ENCODE measurements at regions not wholly inside any gene's neighbourhood (a gene's known extent, or its start where the extent isn't known, plus 50 kb on each side); places are given as distances from the start of the nearest gene placed in this dataset.
A peak's percentile ranks its signal among the peaks of the same experiment; 100 is the strongest.
"Not testable (repeated sequence)": the region's sequence is repeated elsewhere in the genome, so short reads cannot be mapped to it uniquely, and the experiment has no call there.

DNA sequence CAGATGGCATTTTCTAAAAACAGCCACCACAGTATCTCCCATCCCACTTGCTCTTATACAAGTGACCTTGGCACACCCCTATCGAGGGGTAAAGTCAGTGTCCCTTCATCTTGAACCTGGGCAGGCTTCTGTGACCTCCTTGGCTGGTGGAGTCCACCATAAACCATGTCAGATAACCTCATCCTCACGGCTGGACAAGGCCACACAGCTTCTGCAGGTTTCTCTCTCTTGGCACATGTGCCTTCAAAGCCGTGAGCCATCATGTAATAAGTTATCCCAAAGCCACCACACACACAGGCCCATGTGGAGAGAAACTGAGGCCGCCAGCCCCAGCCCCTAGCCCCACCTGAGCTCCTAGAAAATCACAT, 105.4 kb downstream of the SNX5 start:
- Histone ChIP-seq H3K4me3 (no peak overlapping the region), H3K27ac (no peak overlapping the region), H3K4me1 (peaks cover 19 to 72% (median 39%) of the 10 kb centered on the region in 6 donors), H3K36me3 (no peaks in the 10 kb centered on the region), H3K9me3 (no peaks in the 10 kb centered on the region), H3K27me3 (replicated peaks in 1 of 7) (no peaks in the 10 kb centered on the region)
- 63 to 82% (median 73%) methylated on average over 4 of the region's 4 CpGs for WGBS, 5 donors
- no peak for DNase-seq
- TF ChIP-seq POLR2A (IDR thresholded peaks at IDR 0.05) (no peak), CTCF (IDR thresholded peaks at IDR 0.05 in 8 of 11, conservative IDR thresholded peaks at IDR 0.05 in 3 of 11) (no peak), POLR2AphosphoS5 (IDR thresholded peaks at IDR 0.05) (no peak)
- intact Hi-C loops (cut with DNase I; ENCODE audit: low total_unique reads), result no loop called here

DNA sequence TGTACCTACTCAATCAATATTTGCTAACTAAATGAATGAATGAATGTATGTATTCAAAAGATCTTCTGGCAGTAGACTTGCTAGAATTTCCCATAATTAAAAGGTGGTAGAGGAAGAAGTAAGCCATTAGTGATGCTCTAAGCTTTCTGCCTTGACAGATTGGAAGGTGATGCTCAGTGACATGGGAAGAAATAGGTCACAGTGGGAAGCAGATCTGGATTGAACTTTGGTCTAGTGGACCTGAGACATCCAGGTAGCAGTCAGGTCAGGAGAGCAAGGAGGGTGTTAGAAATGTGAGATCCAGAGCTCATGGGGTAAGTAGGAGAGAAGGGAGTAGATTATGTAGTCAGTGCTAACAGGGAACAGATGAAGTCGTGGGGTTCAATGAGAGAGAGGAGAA, 106.4 kb downstream of the SNX5 start:
- Histone ChIP-seq H3K36me3 (no peaks in the 10 kb centered on the region), H3K9me3 (no peaks in the 10 kb centered on the region), H3K4me3 (no peak overlapping the region), H3K4me1 (peaks cover 18 to 80% (median 49%) of the 10 kb centered on the region in 6 donors), H3K27me3 (replicated peaks in 1 of 7) (no peaks in the 10 kb centered on the region), H3K27ac (no peak overlapping the region)
- no peak for DNase-seq
- 73 to 96% (median 84%) methylated on average over 1 of the region's 1 CpG for WGBS, 5 donors
- TF ChIP-seq CTCF (IDR thresholded peaks at IDR 0.05 in 8 of 11, conservative IDR thresholded peaks at IDR 0.05 in 3 of 11) (no peak), POLR2A (IDR thresholded peaks at IDR 0.05) (no peak), POLR2AphosphoS5 (IDR thresholded peaks at IDR 0.05) (no peak)
- intact Hi-C loops (cut with DNase I; ENCODE audit: low total_unique reads), result no loop called here

- H3K27me3 ChIP-seq (replicated peaks in 1 of 7); intact Hi-C loops (cut with DNase I; ENCODE audit: low total_unique reads); H3K36me3 ChIP-seq; H3K9me3 ChIP-seq; H3K4me3 ChIP-seq; H3K27ac ChIP-seq: not testable (repeated sequence)
- DNase-seq, result peak; percentile 23
- WGBS, 5 donors, result 73 to 86% (median 81%) methylated on average over 9 of the region's 9 CpGs
- peaks cover 16 to 80% (median 50%) of the 10 kb centered on the region in 6 donors for H3K4me1 ChIP-seq
These were observed 107.0 kb downstream of the SNX5 start for GRCh38 chr20:17861620-17862019.

GRCh38 chr20:17860301-17861197, 108.0 kb downstream of the SNX5 start:
- H3K4me3 ChIP-seq, result no peak overlapping the region
- peaks cover 16 to 90% (median 56%) of the 10 kb centered on the region in 6 donors for H3K4me1 ChIP-seq
- no peaks in the 10 kb centered on the region for H3K9me3 ChIP-seq
- WGBS, 5 donors, result 69 to 78% (median 75%) methylated on average over 13 to 15 of the region's 15 CpGs
- H3K27me3 ChIP-seq (replicated peaks in 1 of 7), result no peaks in the 10 kb centered on the region
- H3K36me3 ChIP-seq, result no peaks in the 10 kb centered on the region
- intact Hi-C loops (cut with DNase I; ENCODE audit: low total_unique reads), result no loop called here
- no peak overlapping the region for H3K27ac ChIP-seq
- no peak for TF ChIP-seq CTCF (IDR thresholded peaks at IDR 0.05 in 8 of 11, conservative IDR thresholded peaks at IDR 0.05 in 3 of 11)
- no peak for TF ChIP-seq POLR2AphosphoS5 (IDR thresholded peaks at IDR 0.05)
- TF ChIP-seq POLR2A (IDR thresholded peaks at IDR 0.05), result no peak
- DNase-seq, result peak; percentile 79
